Aorta (tissue), 5 donors: ENCODE measurements at regions not wholly inside any gene's neighbourhood (a gene's known extent, or its start where the extent isn't known, plus 50 kb on each side); places are given as distances from the start of the nearest gene placed in this dataset.
"Not testable (repeated sequence)": the region's sequence is repeated elsewhere in the genome, so short reads cannot be mapped to it uniquely, and the experiment has no call there.

ENCODE experiments used
- ATAC-seq: fragments of 200-7000 bp; cut with Tn5 transposase; one replicate; pipeline ENCODE4 v1.9.1; 2022; ENCODE audit warnings: moderate library complexity; ENCODE audit not compliant: low FRiP score
- DNase-seq, 2 donors: peaks; one replicate each; pipeline ENCODE4 v3.0.0-alpha.2; 2020
- H3K27ac ChIP-seq, 2 donors: one replicate each; pipeline ENCODE4 v1.5.1; 2013; ENCODE audit warnings: low read length in 2 of 2, mild to moderate bottlenecking in 2 of 2, moderate library complexity in 2 of 2, control low read depth in 1 of 2, inconsistent platforms in 1 of 2, low read depth in 1 of 2
- H3K27me3 ChIP-seq, 2 donors: one replicate each; pipeline ENCODE4 v1.6.1; 2013; ENCODE audit warnings: control low read depth in 1 of 2, low read length in 1 of 2, mild to moderate bottlenecking in 1 of 2, moderate library complexity in 1 of 2; ENCODE audit not compliant: insufficient read depth in 2 of 2, control insufficient read depth in 1 of 2
- H3K36me3 ChIP-seq, 2 donors: one replicate each; pipeline ENCODE4 v1.6.1; 2013; ENCODE audit warnings: control low read depth in 1 of 2, low read length in 1 of 2, mild to moderate bottlenecking in 1 of 2; ENCODE audit not compliant: insufficient read depth in 2 of 2, control insufficient read depth in 1 of 2
- H3K4me1 ChIP-seq, 2 donors: one replicate each; pipeline ENCODE4 v1.6.1; 2013; ENCODE audit warnings: low read length in 2 of 2, control low read depth in 1 of 2, mild to moderate bottlenecking in 1 of 2, moderate library complexity in 1 of 2; ENCODE audit not compliant: insufficient read depth in 2 of 2, control insufficient read depth in 1 of 2
- H3K4me3 ChIP-seq, 2 donors: one replicate each; pipeline ENCODE4 v1.5.1; 2013; ENCODE audit warnings: low read length in 2 of 2, control low read depth in 1 of 2, mild to moderate bottlenecking in 1 of 2
- H3K9me3 ChIP-seq: one replicate; pipeline ENCODE4 v1.6.1; 2013; ENCODE audit warnings: mild to moderate bottlenecking, low read length; ENCODE audit not compliant: control insufficient read depth
- WGBS, 2 donors: extraction: QIAGEN DNeasy Blood & Tissue Kit; methylation state at CpG; one replicate each; pipeline ENCODE4 v1.1.7; 2013; 5-methylcytosine and 5-hydroxymethylcytosine counted together
- intact Hi-C, 2 donors: fragments of 100-400 bp; cut with DNase I; formaldehyde crosslinking; loops; one replicate each; pipeline versions ENCODE4 v1.14.2 to v1.15.0; 2022
- donor health status: healthy with polysubstance abuse.
- donor health status: Bipolar disorder and iron deficiency.
- donor health status: DM: no; HTN: no; CAD: no.
- donor health status: DM: no; HTN: no; CAD: no.
- donor health status: DM: yes; HTN: yes; CAD: no.

- H3K4me3 ChIP-seq = no peak overlapping the region
- H3K4me1 ChIP-seq = no peaks in the 10 kb centered on the region
- H3K27ac ChIP-seq = no peak overlapping the region
- H3K27me3 ChIP-seq = no peaks in the 10 kb centered on the region
- ATAC-seq = no peak
- no peaks in the 10 kb centered on the region for H3K36me3 ChIP-seq
- peaks cover 1% of the 10 kb centered on the region for H3K9me3 ChIP-seq
- intact Hi-C loops = no loop called here
- 83 to 84% methylated on average over 2 of the region's 2 CpGs for WGBS, 2 donors
- DNase-seq = no peak
Measured at GRCh38 chr3:161671141-161671540, 174.5 kb downstream of the OTOL1 start.

GRCh38 chr3:161672478-161672877 is 175.9 kb downstream of the OTOL1 start:
- H3K9me3 ChIP-seq = peaks cover 1% of the 10 kb centered on the region
- 37 to 59% methylated on average over 4 of the region's 4 CpGs for WGBS, 2 donors

GRCh38 chr3:161673866-161674265 is 177.3 kb downstream of the OTOL1 start:
- Histone ChIP-seq H3K4me3 (no peak overlapping the region), H3K36me3 (no peaks in the 10 kb centered on the region), H3K27me3 (no peaks in the 10 kb centered on the region), H3K27ac (no peak overlapping the region), H3K9me3 (peaks cover 1% of the 10 kb centered on the region), H3K4me1 (no peaks in the 10 kb centered on the region)
- whole genome bisulfite sequencing, 2 donors = 93 to 100% methylated on average over 1 of the region's 1 CpG
- intact Hi-C loops = no loop called here
- DNase-seq (no peak), ATAC-seq (no peak)

More at GRCh38 chr3:161672478-161672877, 175.9 kb downstream of the OTOL1 start:
- intact Hi-C loops = no loop called here
- DNase-seq (no peak), ATAC-seq (no peak)
- Histone ChIP-seq H3K27me3 (no peaks in the 10 kb centered on the region), H3K36me3 (no peaks in the 10 kb centered on the region), H3K27ac (no peak overlapping the region), H3K4me3 (no peak overlapping the region), H3K4me1 (no peaks in the 10 kb centered on the region)

GRCh38 chr3:161674402-161674801 is 177.8 kb downstream of the OTOL1 start:
- DNase-seq (no peak), ATAC-seq (no peak)
- intact Hi-C loops = no loop called here
- Histone ChIP-seq H3K36me3 (no peaks in the 10 kb centered on the region), H3K27me3 (no peaks in the 10 kb centered on the region), H3K4me3 (no peak overlapping the region), H3K9me3 (no peaks in the 10 kb centered on the region), H3K27ac (no peak overlapping the region), H3K4me1 (no peaks in the 10 kb centered on the region)

GRCh38 chr3:161681831-161682230 is 185.2 kb downstream of the OTOL1 start:
- 92 to 93% methylated on average over 6 of the region's 6 CpGs for WGBS, 2 donors
- intact Hi-C loops, H3K27me3 ChIP-seq, H3K4me1 ChIP-seq, H3K27ac ChIP-seq, H3K4me3 ChIP-seq, ATAC-seq, H3K36me3 ChIP-seq, H3K9me3 ChIP-seq, DNase-seq: not testable (repeated sequence)

- intact Hi-C loops = no loop called here
- ATAC-seq (no peak), DNase-seq (no peak)
- Histone ChIP-seq H3K27me3 (no peaks in the 10 kb centered on the region), H3K27ac (no peak overlapping the region), H3K4me3 (no peak overlapping the region), H3K4me1 (no peaks in the 10 kb centered on the region), H3K36me3 (no peaks in the 10 kb centered on the region), H3K9me3 (no peaks in the 10 kb centered on the region)
- WGBS, 2 donors = 61 to 67% methylated on average over 2 of the region's 2 CpGs
Measured at GRCh38 chr3:161682715-161683114, 186.1 kb downstream of the OTOL1 start.

GRCh38 chr3:161689584-161690298 is 193.1 kb downstream of the OTOL1 start:
- Histone ChIP-seq H3K27ac (no peak overlapping the region), H3K27me3 (no peaks in the 10 kb centered on the region), H3K9me3 (no peaks in the 10 kb centered on the region), H3K36me3 (no peaks in the 10 kb centered on the region), H3K4me1 (no peaks in the 10 kb centered on the region), H3K4me3 (no peak overlapping the region)
- DNase-seq (no peak), ATAC-seq (no peak)
- WGBS, 2 donors = 77 to 78% methylated on average over 5 of the region's 5 CpGs
- intact Hi-C loops = no loop called here

- Histone ChIP-seq H3K36me3 (no peaks in the 10 kb centered on the region), H3K27ac (no peak overlapping the region), H3K4me1 (no peaks in the 10 kb centered on the region), H3K27me3 (no peaks in the 10 kb centered on the region), H3K4me3 (no peak overlapping the region), H3K9me3 (no peaks in the 10 kb centered on the region)
- intact Hi-C loops = no loop called here
- WGBS, 2 donors = 5 to 7% methylated on average over 3 of the region's 3 CpGs
- no peak for DNase-seq
- ATAC-seq = no peak
Measured at GRCh38 chr3:161690299-161690620, 193.7 kb downstream of the OTOL1 start.

GRCh38 chr3:161691677-161692076 is 195.1 kb downstream of the OTOL1 start:
- intact Hi-C loops = no loop called here
- WGBS, 2 donors = 88 to 91% methylated on average over 1 of the region's 1 CpG

More at GRCh38 chr3:161691677-161692076, 195.1 kb downstream of the OTOL1 start:
- no peak overlapping the region for H3K4me3 ChIP-seq
- H3K9me3 ChIP-seq = no peaks in the 10 kb centered on the region
- DNase-seq (no peak), ATAC-seq (no peak)
- no peak overlapping the region for H3K27ac ChIP-seq
- H3K36me3 ChIP-seq = no peaks in the 10 kb centered on the region
- no peaks in the 10 kb centered on the region for H3K27me3 ChIP-seq
- no peaks in the 10 kb centered on the region for H3K4me1 ChIP-seq
